ENCODE measurements at regions not wholly inside any gene's neighbourhood (a gene's known extent, or its start where the extent isn't known, plus 50 kb on each side); places are given as distances from the start of the nearest gene placed in this dataset.

- Histone ChIP-seq H3K9me3 (ENCODE audit: control insufficient read depth, insufficient read depth, low read length) (no peaks in the 10 kb centered on the region), H3K27me3 (ENCODE audit: control insufficient read depth, insufficient read depth, low read length) (no peaks in the 10 kb centered on the region), H3K27ac (ENCODE audit: low read depth, low read length) (no peak overlapping the region), H3K4me1 (ENCODE audit: control insufficient read depth, insufficient read depth, low read length) (no peaks in the 10 kb centered on the region), H3K4me3 (ENCODE audit: low read depth, low read length) (no peak overlapping the region), H3K36me3 (ENCODE audit: control insufficient read depth, insufficient read depth, low read length) (no peaks in the 10 kb centered on the region)
- no peak for DNase-seq (ENCODE audit: low read depth in 4 of 6, low spot score in 6 of 6)
- no CpG with 5 or more reads among the region's 2 CpGs for WGBS (ENCODE audit: insufficient coverage)
Measured at GRCh38 chr4:173858471-173858870, 328.4 kb upstream of the HAND2 start.

- Histone ChIP-seq H3K4me1 (ENCODE audit: control insufficient read depth, insufficient read depth, low read length) (no peaks in the 10 kb centered on the region), H3K27ac (ENCODE audit: low read depth, low read length) (no peak overlapping the region), H3K9me3 (ENCODE audit: control insufficient read depth, insufficient read depth, low read length) (no peaks in the 10 kb centered on the region), H3K36me3 (ENCODE audit: control insufficient read depth, insufficient read depth, low read length) (no peaks in the 10 kb centered on the region), H3K27me3 (ENCODE audit: control insufficient read depth, insufficient read depth, low read length) (no peaks in the 10 kb centered on the region), H3K4me3 (ENCODE audit: low read depth, low read length) (no peak overlapping the region)
- 94% methylated on average over 1 of the region's 1 CpG for WGBS (ENCODE audit: insufficient coverage)
- DNase-seq (ENCODE audit: low read depth in 4 of 6, low spot score in 6 of 6), result no peak
Measured at GRCh38 chr4:173857828-173858227, 327.8 kb upstream of the HAND2 start.

- DNase-seq (ENCODE audit: low read depth in 4 of 6, low spot score in 6 of 6), result no peak
- Histone ChIP-seq H3K27ac (ENCODE audit: low read depth, low read length) (no peak overlapping the region), H3K36me3 (ENCODE audit: control insufficient read depth, insufficient read depth, low read length) (no peaks in the 10 kb centered on the region), H3K4me1 (ENCODE audit: control insufficient read depth, insufficient read depth, low read length) (no peaks in the 10 kb centered on the region), H3K27me3 (ENCODE audit: control insufficient read depth, insufficient read depth, low read length) (no peaks in the 10 kb centered on the region), H3K4me3 (ENCODE audit: low read depth, low read length) (no peak overlapping the region), H3K9me3 (ENCODE audit: control insufficient read depth, insufficient read depth, low read length) (no peaks in the 10 kb centered on the region)
- WGBS (ENCODE audit: insufficient coverage), result no CpG with 5 or more reads among the region's 2 CpGs
Measured at GRCh38 chr4:173855015-173855414, 325.0 kb upstream of the HAND2 start.

GRCh38 chr4:173852775-173853174, 322.7 kb upstream of the HAND2 start:
- H3K27me3 ChIP-seq (ENCODE audit: control insufficient read depth, insufficient read depth, low read length), result no peaks in the 10 kb centered on the region
- H3K4me3 ChIP-seq (ENCODE audit: low read depth, low read length), result no peak overlapping the region
- no peak overlapping the region for H3K27ac ChIP-seq (ENCODE audit: low read depth, low read length)
- WGBS (ENCODE audit: insufficient coverage), result 91% methylated on average over 3 of the region's 6 CpGs
- no peak for DNase-seq (ENCODE audit: low read depth in 4 of 6, low spot score in 6 of 6)
- no peaks in the 10 kb centered on the region for H3K4me1 ChIP-seq (ENCODE audit: control insufficient read depth, insufficient read depth, low read length)
- H3K36me3 ChIP-seq (ENCODE audit: control insufficient read depth, insufficient read depth, low read length), result no peaks in the 10 kb centered on the region
- H3K9me3 ChIP-seq (ENCODE audit: control insufficient read depth, insufficient read depth, low read length), result no peaks in the 10 kb centered on the region

- WGBS (ENCODE audit: insufficient coverage), result no CpG with 5 or more reads among the region's 1 CpG
- Histone ChIP-seq H3K27me3 (ENCODE audit: control insufficient read depth, insufficient read depth, low read length) (no peaks in the 10 kb centered on the region), H3K4me3 (ENCODE audit: low read depth, low read length) (no peak overlapping the region), H3K9me3 (ENCODE audit: control insufficient read depth, insufficient read depth, low read length) (no peaks in the 10 kb centered on the region), H3K36me3 (ENCODE audit: control insufficient read depth, insufficient read depth, low read length) (no peaks in the 10 kb centered on the region), H3K27ac (ENCODE audit: low read depth, low read length) (no peak overlapping the region), H3K4me1 (ENCODE audit: control insufficient read depth, insufficient read depth, low read length) (no peaks in the 10 kb centered on the region)
- DNase-seq (ENCODE audit: low read depth in 4 of 6, low spot score in 6 of 6), result no peak
Measured at GRCh38 chr4:173845580-173845979, 315.6 kb upstream of the HAND2 start.

- no peak for DNase-seq (ENCODE audit: low read depth in 4 of 6, low spot score in 6 of 6)
- Histone ChIP-seq H3K9me3 (ENCODE audit: control insufficient read depth, insufficient read depth, low read length) (no peaks in the 10 kb centered on the region), H3K27me3 (ENCODE audit: control insufficient read depth, insufficient read depth, low read length) (no peaks in the 10 kb centered on the region), H3K4me1 (ENCODE audit: control insufficient read depth, insufficient read depth, low read length) (no peaks in the 10 kb centered on the region), H3K36me3 (ENCODE audit: control insufficient read depth, insufficient read depth, low read length) (no peaks in the 10 kb centered on the region), H3K27ac (ENCODE audit: low read depth, low read length) (no peak overlapping the region), H3K4me3 (ENCODE audit: low read depth, low read length) (no peak overlapping the region)
- WGBS (ENCODE audit: insufficient coverage), result 100% methylated on average over 1 of the region's 3 CpGs
Measured at GRCh38 chr4:173839865-173840264, 309.8 kb upstream of the HAND2 start.

- Histone ChIP-seq H3K4me1 (ENCODE audit: control insufficient read depth, insufficient read depth, low read length) (no peaks in the 10 kb centered on the region), H3K27me3 (ENCODE audit: control insufficient read depth, insufficient read depth, low read length) (no peaks in the 10 kb centered on the region), H3K27ac (ENCODE audit: low read depth, low read length) (no peak overlapping the region), H3K4me3 (ENCODE audit: low read depth, low read length) (no peak overlapping the region), H3K9me3 (ENCODE audit: control insufficient read depth, insufficient read depth, low read length) (no peaks in the 10 kb centered on the region), H3K36me3 (ENCODE audit: control insufficient read depth, insufficient read depth, low read length) (no peaks in the 10 kb centered on the region)
- 100% methylated on average over 1 of the region's 3 CpGs for WGBS (ENCODE audit: insufficient coverage)
- DNase-seq (ENCODE audit: low read depth in 4 of 6, low spot score in 6 of 6), result no peak
Measured at GRCh38 chr4:173837517-173837916, 307.5 kb upstream of the HAND2 start.

- DNase-seq (ENCODE audit: low read depth in 4 of 6, low spot score in 6 of 6), result peak in 5 of 6 donors; percentile 6 to 69 (median 11)
Measured at GRCh38 chr4:173835903-173836302, 305.9 kb upstream of the HAND2 start.

GRCh38 chr4:173834151-173834550, 304.1 kb upstream of the HAND2 start:
- DNase-seq (ENCODE audit: low read depth in 4 of 6, low spot score in 6 of 6), result no peak
- no peaks in the 10 kb centered on the region for H3K36me3 ChIP-seq (ENCODE audit: control insufficient read depth, insufficient read depth, low read length)
- H3K27me3 ChIP-seq (ENCODE audit: control insufficient read depth, insufficient read depth, low read length), result no peaks in the 10 kb centered on the region
- no peak overlapping the region for H3K27ac ChIP-seq (ENCODE audit: low read depth, low read length)
- H3K4me3 ChIP-seq (ENCODE audit: low read depth, low read length), result no peak overlapping the region
- no CpG with 5 or more reads among the region's 1 CpG for WGBS (ENCODE audit: insufficient coverage)
- H3K9me3 ChIP-seq (ENCODE audit: control insufficient read depth, insufficient read depth, low read length), result no peaks in the 10 kb centered on the region
- no peaks in the 10 kb centered on the region for H3K4me1 ChIP-seq (ENCODE audit: control insufficient read depth, insufficient read depth, low read length)

More at GRCh38 chr4:173835903-173836302, 305.9 kb upstream of the HAND2 start:
- Histone ChIP-seq H3K4me3 (ENCODE audit: low read depth, low read length) (no peak overlapping the region), H3K4me1 (ENCODE audit: control insufficient read depth, insufficient read depth, low read length) (no peaks in the 10 kb centered on the region), H3K36me3 (ENCODE audit: control insufficient read depth, insufficient read depth, low read length) (no peaks in the 10 kb centered on the region), H3K9me3 (ENCODE audit: control insufficient read depth, insufficient read depth, low read length) (no peaks in the 10 kb centered on the region), H3K27ac (ENCODE audit: low read depth, low read length) (no peak overlapping the region), H3K27me3 (ENCODE audit: control insufficient read depth, insufficient read depth, low read length) (no peaks in the 10 kb centered on the region)
- 14% methylated on average over 3 of the region's 4 CpGs for WGBS (ENCODE audit: insufficient coverage)

GRCh38 chr4:173829565-173829964, 299.5 kb upstream of the HAND2 start:
- Histone ChIP-seq H3K4me1 (ENCODE audit: control insufficient read depth, insufficient read depth, low read length) (no peaks in the 10 kb centered on the region), H3K4me3 (ENCODE audit: low read depth, low read length) (no peak overlapping the region), H3K27me3 (ENCODE audit: control insufficient read depth, insufficient read depth, low read length) (no peaks in the 10 kb centered on the region), H3K27ac (ENCODE audit: low read depth, low read length) (no peak overlapping the region), H3K9me3 (ENCODE audit: control insufficient read depth, insufficient read depth, low read length) (no peaks in the 10 kb centered on the region), H3K36me3 (ENCODE audit: control insufficient read depth, insufficient read depth, low read length) (no peaks in the 10 kb centered on the region)
- 94% methylated on average over 3 of the region's 4 CpGs for WGBS (ENCODE audit: insufficient coverage)
- no peak for DNase-seq (ENCODE audit: low read depth in 4 of 6, low spot score in 6 of 6)
